ENCODE measurements at regions not wholly inside any gene's neighbourhood (a gene's known extent, or its start where the extent isn't known, plus 50 kb on each side); places are given as distances from the start of the nearest gene placed in this dataset.

- CTCF ChIA-PET, result no interaction called here
- BruUV-seq (replicated peaks), result no TSS peak
- H3K4me3 Mint-ChIP-seq (ENCODE audit: unreplicated experiment), result no peak overlapping the region
- POLR2A ChIA-PET, result no interaction called here
- peaks cover 11% of the 10 kb centered on the region for H3K27me3 Mint-ChIP-seq (ENCODE audit: insufficient read depth, unreplicated experiment)
- Histone ChIP-seq H3K36me3 (ENCODE audit: control insufficient read depth, insufficient read depth, low read length) (no peaks in the 10 kb centered on the region), H3K9me3 (no peaks in the 10 kb centered on the region), H3K27me3 (replicated peaks; ENCODE audit: control insufficient read depth, insufficient read depth, low read length) (no peaks in the 10 kb centered on the region), H3K4me3 (ENCODE audit: low read depth, low read length) (no peak overlapping the region), H3K4me1 (peaks cover 11% of the 10 kb centered on the region)
- no peaks in the 10 kb centered on the region for H3K9me3 Mint-ChIP-seq (ENCODE audit: unreplicated experiment)
- peaks cover 9% of the 10 kb centered on the region for H3K4me1 Mint-ChIP-seq (ENCODE audit: low read depth, unreplicated experiment)
- intact Hi-C loops (cut with micrococcal nuclease; ENCODE audit: unreplicated experiment), result no loop called here
- H3K36me3 Mint-ChIP-seq (ENCODE audit: insufficient read depth, unreplicated experiment), result no peaks in the 10 kb centered on the region
- no peak overlapping the region for H3K27ac Mint-ChIP-seq (ENCODE audit: unreplicated experiment)
- no peak for TF ChIP-seq CTCF (IDR thresholded peaks at IDR 0.05; ENCODE audit: insufficient read depth in 1 of 2, low read depth in 1 of 2, low read length in 1 of 2, severe bottlenecking in 1 of 2, unreplicated experiment in 1 of 2)
- DNase-seq, result no peak
Observed at GRCh38 chr3:127392156-127392490, 104.3 kb upstream of the PRR20G start.

- TF ChIP-seq CTCF (IDR thresholded peaks at IDR 0.05; ENCODE audit: insufficient read depth in 1 of 2, low read depth in 1 of 2, low read length in 1 of 2, severe bottlenecking in 1 of 2, unreplicated experiment in 1 of 2), result no peak
- POLR2A ChIA-PET, result no interaction called here
- Histone ChIP-seq H3K27me3 (replicated peaks; ENCODE audit: control insufficient read depth, insufficient read depth, low read length) (no peaks in the 10 kb centered on the region), H3K4me3 (ENCODE audit: low read depth, low read length) (no peak overlapping the region), H3K36me3 (ENCODE audit: control insufficient read depth, insufficient read depth, low read length) (no peaks in the 10 kb centered on the region), H3K4me1 (peaks cover 11% of the 10 kb centered on the region), H3K9me3 (no peaks in the 10 kb centered on the region)
- no peak overlapping the region for H3K27ac Mint-ChIP-seq (ENCODE audit: unreplicated experiment)
- H3K36me3 Mint-ChIP-seq (ENCODE audit: insufficient read depth, unreplicated experiment), result no peaks in the 10 kb centered on the region
- CTCF ChIA-PET, result no interaction called here
- no peaks in the 10 kb centered on the region for H3K9me3 Mint-ChIP-seq (ENCODE audit: unreplicated experiment)
- intact Hi-C loops (cut with micrococcal nuclease; ENCODE audit: unreplicated experiment), result no loop called here
- H3K4me3 Mint-ChIP-seq (ENCODE audit: unreplicated experiment), result no peak overlapping the region
- no peak for DNase-seq
- H3K4me1 Mint-ChIP-seq (ENCODE audit: low read depth, unreplicated experiment), result peaks cover 8% of the 10 kb centered on the region
- BruUV-seq (replicated peaks), result no TSS peak
- peaks cover 11% of the 10 kb centered on the region for H3K27me3 Mint-ChIP-seq (ENCODE audit: insufficient read depth, unreplicated experiment)
Observed at GRCh38 chr3:127391436-127392155, 103.8 kb upstream of the PRR20G start.

- H3K4me1 Mint-ChIP-seq (ENCODE audit: low read depth, unreplicated experiment), result no peaks in the 10 kb centered on the region
- H3K36me3 Mint-ChIP-seq (ENCODE audit: insufficient read depth, unreplicated experiment), result no peaks in the 10 kb centered on the region
- Histone ChIP-seq H3K9me3 (no peaks in the 10 kb centered on the region), H3K4me1 (0 out of 2 replicates have a peak, but pooled peaks cover 4% of the 10 kb centered on the region), H3K27me3 (replicated peaks; ENCODE audit: control insufficient read depth, insufficient read depth, low read length) (no peaks in the 10 kb centered on the region), H3K36me3 (ENCODE audit: control insufficient read depth, insufficient read depth, low read length) (no peaks in the 10 kb centered on the region), H3K4me3 (ENCODE audit: low read depth, low read length) (no peak overlapping the region)
- no peak overlapping the region for H3K4me3 Mint-ChIP-seq (ENCODE audit: unreplicated experiment)
- CTCF ChIA-PET, result no interaction called here
- no peak for DNase-seq
- no TSS peak for BruUV-seq (replicated peaks)
- peaks cover 11% of the 10 kb centered on the region for H3K27me3 Mint-ChIP-seq (ENCODE audit: insufficient read depth, unreplicated experiment)
- intact Hi-C loops (cut with micrococcal nuclease; ENCODE audit: unreplicated experiment), result no loop called here
- H3K9me3 Mint-ChIP-seq (ENCODE audit: unreplicated experiment), result no peaks in the 10 kb centered on the region
- TF ChIP-seq CTCF (IDR thresholded peaks at IDR 0.05; ENCODE audit: insufficient read depth in 1 of 2, low read depth in 1 of 2, low read length in 1 of 2, severe bottlenecking in 1 of 2, unreplicated experiment in 1 of 2), result no peak
- no peak overlapping the region for H3K27ac Mint-ChIP-seq (ENCODE audit: unreplicated experiment)
- POLR2A ChIA-PET, result no interaction called here
Observed at GRCh38 chr3:127390365-127391025, 102.6 kb upstream of the PRR20G start.

Data from Caco-2 (cell line).